GM23248 (cell line): ENCODE measurements at regions not wholly inside any gene's neighbourhood (a gene's known extent, or its start where the extent isn't known, plus 50 kb on each side); places are given as distances from the start of the nearest gene placed in this dataset.

ENCODE experiments used
- DNase-seq: peaks from one replicate; pipeline ENCODE4 v3.0.0-alpha.2; 2015
- H2AFZ ChIP-seq: fragments of 200-600 bp; sonication (generic); 2 replicates; pipeline ENCODE4 v1.6.1; 2016; ENCODE audit warnings: antibody characterized with exemption
- H3F3A ChIP-seq: fragments of 200-600 bp; sonication (generic); 2 replicates; pipeline ENCODE4 v1.6.1; 2016; ENCODE audit warnings: mild to moderate bottlenecking, antibody characterized with exemption, mixed run types; ENCODE audit not compliant: insufficient read depth
- H3K27ac ChIP-seq: fragments of 200-600 bp; sonication (generic); 2 replicates; pipeline ENCODE4 v1.5.1; 2016; ENCODE audit warnings: mild to moderate bottlenecking
- H3K27me3 ChIP-seq: fragments of 200-600 bp; sonication (generic); replicated peaks from 2 replicates; pipeline ENCODE4 v1.6.1; 2016; ENCODE audit warnings: mild to moderate bottlenecking; ENCODE audit not compliant: insufficient read depth
- H3K36me3 ChIP-seq: fragments of 200-600 bp; sonication (generic); 2 replicates; pipeline ENCODE4 v1.6.1; 2016; ENCODE audit warnings: low read depth, mild to moderate bottlenecking
- H3K4me1 ChIP-seq: fragments of 200-600 bp; sonication (generic); 2 replicates; pipeline ENCODE4 v1.6.1; 2016; ENCODE audit warnings: mild to moderate bottlenecking; ENCODE audit not compliant: insufficient read depth
- H3K4me2 ChIP-seq: fragments of 200-600 bp; sonication (generic); one replicate; pipeline ENCODE4 v1.6.1; 2016; ENCODE audit warnings: mild to moderate bottlenecking; ENCODE audit not compliant: unreplicated experiment
- H3K4me3 ChIP-seq: fragments of 200-600 bp; sonication (generic); 2 replicates; pipeline ENCODE4 v1.5.1; 2016; ENCODE audit warnings: mild to moderate bottlenecking
- H3K79me2 ChIP-seq: fragments of 200-600 bp; sonication (generic); 2 replicates; pipeline ENCODE4 v1.6.1; 2016; ENCODE audit warnings: mild to moderate bottlenecking; ENCODE audit not compliant: insufficient read depth
- H3K9ac ChIP-seq: fragments of 200-600 bp; sonication (generic); 2 replicates; pipeline ENCODE4 v1.6.1; 2016; ENCODE audit warnings: mild to moderate bottlenecking
- H3K9me2 ChIP-seq: fragments of 200-600 bp; sonication (generic); 2 replicates; pipeline ENCODE4 v1.6.1; 2016; ENCODE audit warnings: mixed run types, mild to moderate bottlenecking, moderate library complexity; ENCODE audit not compliant: insufficient read depth
- H3K9me3 ChIP-seq: fragments of 200-600 bp; sonication (generic); one replicate; pipeline ENCODE4 v1.6.1; 2017; ENCODE audit warnings: low read depth
- H4K20me1 ChIP-seq: fragments of 200-600 bp; sonication (generic); 2 replicates; pipeline ENCODE4 v1.6.0; 2016; ENCODE audit not compliant: insufficient read depth
- EZH2 ChIP-seq: fragments of 200-600 bp; sonication (generic); IDR thresholded peaks from 2 replicates; pipeline ENCODE4 v1.6.1; 2018; ENCODE audit warnings: antibody characterized with exemption, mild to moderate bottlenecking; ENCODE audit not compliant: insufficient read depth, poor library complexity, severe bottlenecking
- EZH2phosphoT487 ChIP-seq: fragments of 200-600 bp; sonication (generic); IDR thresholded peaks from 2 replicates; pipeline ENCODE4 v1.6.1; 2018; ENCODE audit warnings: antibody characterized with exemption, moderate library complexity, mild to moderate bottlenecking, low read depth; ENCODE audit not compliant: insufficient read depth
- WGBS, 2 experiments: methylation state at CpG; one replicate each; pipeline ENCODE4 v1.1.6; 2015 to 2017; ENCODE audit warnings: low lambda C conversion rate in 2 of 2, low coverage in 1 of 2; ENCODE audit errors: missing lambda C conversion rate in 2 of 2; 5-methylcytosine and 5-hydroxymethylcytosine counted together
- in situ Hi-C: fragments of 300-500 bp; cut with MboI; formaldehyde crosslinking; loops from 2 replicates; pipeline ENCODE4 v1.15.0; 2020

GRCh38 chr2:64341461-64341860 is 112.5 kb upstream of the LGALSL start:
- TF ChIP-seq EZH2 (no peak), EZH2phosphoT487 (no peak)
- in situ Hi-C loops = loop anchor here (25.0 kb wide), 2 partner anchors 546 to 696 kb away; no protein-coding TSS in a partner anchor
- WGBS, 2 experiments = 30 to 38% methylated on average over 6 of the region's 6 CpGs
- Histone ChIP-seq H3K4me3 (no peak overlapping the region), H2AFZ (no peak overlapping the region), H3K9me3 (no peaks in the 10 kb centered on the region), H3K4me2 (no peak overlapping the region), H3K27me3 (peaks cover 16% of the 10 kb centered on the region), H4K20me1 (no peaks in the 10 kb centered on the region), H3K9me2 (no peaks in the 10 kb centered on the region), H3F3A (no peaks in the 10 kb centered on the region), H3K9ac (no peak overlapping the region), H3K4me1 (no peaks in the 10 kb centered on the region), H3K27ac (no peak overlapping the region), H3K36me3 (no peaks in the 10 kb centered on the region), H3K79me2 (no peaks in the 10 kb centered on the region)
- no peak for DNase-seq

GRCh38 chr2:64342195-64343099 is 111.5 kb upstream of the LGALSL start:
- in situ Hi-C loops = loop anchor here (25.0 kb wide), 2 partner anchors 545 to 695 kb away; no protein-coding TSS in a partner anchor
- H3K4me1 ChIP-seq = no peaks in the 10 kb centered on the region
- no peak overlapping the region for H3K4me2 ChIP-seq
- H3K9ac ChIP-seq = no peak overlapping the region
- no peak overlapping the region for H3K27ac ChIP-seq
- WGBS, 2 experiments = 81 to 82% methylated on average over 6 of the region's 6 CpGs
- no peaks in the 10 kb centered on the region for H3K36me3 ChIP-seq
- H3K4me3 ChIP-seq = no peak overlapping the region
- no peaks in the 10 kb centered on the region for H3K9me3 ChIP-seq
- TF ChIP-seq EZH2phosphoT487 = no peak
- no peak for TF ChIP-seq EZH2
- peaks cover 16% of the 10 kb centered on the region for H3K27me3 ChIP-seq
- H4K20me1 ChIP-seq = no peaks in the 10 kb centered on the region
- no peaks in the 10 kb centered on the region for H3K79me2 ChIP-seq
- DNase-seq = no peak
- H3F3A ChIP-seq = no peaks in the 10 kb centered on the region
- no peaks in the 10 kb centered on the region for H3K9me2 ChIP-seq
- no peak overlapping the region for H2AFZ ChIP-seq

DNA sequence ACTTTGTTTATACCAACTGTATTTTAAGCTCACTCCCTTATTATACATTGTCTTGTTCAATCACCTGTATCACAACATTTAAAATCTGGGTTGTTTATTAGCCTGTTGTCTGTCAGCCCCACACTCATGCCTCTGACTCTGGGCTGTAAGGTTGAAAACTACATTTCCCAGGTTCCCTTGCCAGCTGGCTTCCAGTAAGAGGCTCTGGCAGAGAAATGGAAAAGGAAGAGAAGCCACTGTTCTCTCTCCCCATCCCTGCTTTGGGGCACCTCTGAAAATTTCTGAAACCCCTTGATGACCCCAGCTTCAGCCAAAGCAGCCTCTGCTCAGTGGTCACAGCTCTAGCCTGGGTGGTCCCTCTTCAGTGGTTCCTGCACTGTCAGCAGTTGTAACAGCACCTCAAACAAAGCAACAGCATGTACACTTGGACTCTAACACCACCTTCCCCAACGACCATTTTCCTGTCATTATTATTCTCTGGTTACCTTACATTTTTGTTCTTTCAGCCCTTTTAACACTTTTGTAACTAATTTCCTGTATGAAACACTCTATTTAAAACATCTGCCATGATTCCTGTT is 108.9 kb upstream of the LGALSL start:
- no peak overlapping the region for H3K4me3 ChIP-seq
- no peaks in the 10 kb centered on the region for H3K9me3 ChIP-seq
- no peaks in the 10 kb centered on the region for H3K9me2 ChIP-seq
- no peaks in the 10 kb centered on the region for H4K20me1 ChIP-seq
- peaks cover 12% of the 10 kb centered on the region for H3K4me1 ChIP-seq
- no peak overlapping the region for H3K27ac ChIP-seq
- no peak overlapping the region for H3K4me2 ChIP-seq
- H3K79me2 ChIP-seq = no peaks in the 10 kb centered on the region
- peaks cover 12% of the 10 kb centered on the region for H3K27me3 ChIP-seq
- peaks cover 12% of the 10 kb centered on the region; the same call in 1 of the 2 replicates for H3F3A ChIP-seq
- no peak for TF ChIP-seq EZH2
- no peaks in the 10 kb centered on the region for H3K36me3 ChIP-seq
- in situ Hi-C loops = loop anchor here (25.0 kb wide), 2 partner anchors 542 to 692 kb away; no protein-coding TSS in a partner anchor
- no peak for DNase-seq
- no peak overlapping the region for H3K9ac ChIP-seq
- no peak overlapping the region for H2AFZ ChIP-seq
- 0 to 4% methylated on average over 1 of the region's 1 CpG for WGBS, 2 experiments

DNA sequence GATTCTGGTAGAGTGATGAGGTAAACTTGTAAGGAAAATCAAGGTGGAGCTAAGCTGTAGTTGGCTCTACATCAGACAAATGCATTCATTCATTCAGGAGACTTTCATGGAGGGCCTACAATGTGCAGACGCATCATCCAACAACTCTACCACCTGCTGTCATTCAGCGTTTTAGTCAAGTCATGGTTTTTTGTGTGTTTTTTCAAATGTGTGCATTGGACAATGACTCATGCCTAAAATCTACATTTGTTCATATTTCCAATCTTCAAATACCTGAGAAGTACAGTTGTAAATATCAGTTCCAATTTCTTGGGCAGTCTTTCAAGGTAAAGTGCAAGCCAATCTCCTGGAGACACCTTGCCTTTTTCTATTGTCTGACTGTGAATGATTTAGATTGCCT is 108.0 kb upstream of the LGALSL start:
- H3K27ac ChIP-seq = no peak overlapping the region
- 89 to 92% methylated on average over 2 of the region's 2 CpGs for WGBS, 2 experiments
- no peaks in the 10 kb centered on the region for H3K36me3 ChIP-seq
- H3K4me1 ChIP-seq = peaks cover 12% of the 10 kb centered on the region
- no peak overlapping the region for H3K9ac ChIP-seq
- peaks cover 12% of the 10 kb centered on the region; the same call in 1 of the 2 replicates for H3F3A ChIP-seq
- no peak overlapping the region for H2AFZ ChIP-seq
- no peak overlapping the region for H3K4me3 ChIP-seq
- H3K9me3 ChIP-seq = no peaks in the 10 kb centered on the region
- no peak for DNase-seq
- no peaks in the 10 kb centered on the region for H3K9me2 ChIP-seq
- no peaks in the 10 kb centered on the region for H4K20me1 ChIP-seq
- TF ChIP-seq EZH2 (no peak), EZH2phosphoT487 (no peak)
- in situ Hi-C loops = loop anchor here (25.0 kb wide), 2 partner anchors 541 to 691 kb away; no protein-coding TSS in a partner anchor
- no peaks in the 10 kb centered on the region for H3K79me2 ChIP-seq
- H3K27me3 ChIP-seq = peaks cover 3% of the 10 kb centered on the region; the same call in 1 of the 2 replicates
- H3K4me2 ChIP-seq = no peak overlapping the region
